ENCODE measurements at regions not wholly inside any gene's neighbourhood (a gene's known extent, or its start where the extent isn't known, plus 50 kb on each side); places are given as distances from the start of the nearest gene placed in this dataset.
A peak's percentile ranks its signal among the peaks of the same experiment; 100 is the strongest.

DNA sequence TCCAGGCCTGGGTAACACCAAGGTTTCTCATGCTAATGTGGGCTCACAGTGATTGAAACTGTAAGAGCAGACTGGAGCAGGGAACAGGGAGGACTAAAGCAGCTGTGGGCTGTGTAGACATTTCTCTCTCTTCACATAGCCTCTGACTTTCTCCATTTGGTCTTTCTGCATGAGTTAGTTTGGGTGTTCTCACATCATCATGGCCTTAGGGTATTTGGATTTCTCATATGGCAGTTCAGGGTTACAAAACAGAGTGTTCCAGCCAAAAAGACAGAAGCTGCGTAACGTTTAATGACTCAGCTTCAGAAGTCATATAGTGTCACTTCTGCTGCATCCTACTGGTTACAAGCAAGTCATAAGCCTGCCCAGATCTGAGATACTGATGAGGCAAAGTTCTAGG is 52.0 kb upstream of the OSBPL8 start:
- in situ Hi-C loops (cut with HindIII; ENCODE audit: low pct_ligation_motif_present, low pct_unique_long_range_greater_than_20kb, low sequenced_read_pairs), result no loop called here
- DNase-seq, result no peak

DNA sequence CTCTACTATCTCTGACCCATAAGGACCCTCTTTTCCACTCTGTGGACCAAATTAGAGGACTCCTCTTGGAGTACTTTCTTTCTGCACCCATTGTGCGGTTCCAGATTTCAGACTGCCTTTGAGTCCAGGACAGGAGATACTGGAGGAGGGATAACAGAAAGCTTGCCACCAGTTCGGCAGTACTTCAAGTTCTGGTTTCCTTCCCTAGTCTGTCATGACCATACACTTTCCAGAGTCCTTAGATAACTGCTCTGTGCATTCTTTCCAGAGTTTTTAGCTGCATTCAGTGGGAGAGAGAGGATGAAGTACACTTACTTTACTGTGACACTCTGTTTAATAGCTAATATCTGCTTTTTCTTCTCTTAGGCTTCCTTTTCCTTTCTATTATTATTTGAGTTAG is 54.8 kb upstream of the OSBPL8 start:
- no peak for DNase-seq
- in situ Hi-C loops (cut with HindIII; ENCODE audit: low pct_ligation_motif_present, low pct_unique_long_range_greater_than_20kb, low sequenced_read_pairs), result no loop called here

DNA sequence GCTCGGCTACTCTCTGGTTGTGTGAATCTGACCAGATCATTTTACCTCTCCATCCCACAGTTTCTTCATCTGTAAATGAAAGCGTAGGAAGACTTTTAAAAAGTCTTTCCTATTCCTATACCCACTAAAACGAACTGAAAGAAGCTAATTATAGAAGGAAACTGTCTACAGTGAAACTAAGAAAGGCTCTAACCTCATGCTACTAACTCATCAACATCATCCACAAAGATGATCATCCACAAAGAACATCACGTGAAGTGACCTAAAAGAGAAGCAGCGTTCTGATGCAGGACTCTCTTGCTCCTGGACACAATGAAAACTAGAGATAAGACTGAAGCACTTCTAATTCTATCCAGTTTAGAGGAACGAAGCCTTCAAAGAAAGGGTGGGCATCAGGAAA is 58.5 kb upstream of the OSBPL8 start:
- no peak for DNase-seq
- in situ Hi-C loops (cut with HindIII; ENCODE audit: low pct_ligation_motif_present, low pct_unique_long_range_greater_than_20kb, low sequenced_read_pairs), result no loop called here

DNA sequence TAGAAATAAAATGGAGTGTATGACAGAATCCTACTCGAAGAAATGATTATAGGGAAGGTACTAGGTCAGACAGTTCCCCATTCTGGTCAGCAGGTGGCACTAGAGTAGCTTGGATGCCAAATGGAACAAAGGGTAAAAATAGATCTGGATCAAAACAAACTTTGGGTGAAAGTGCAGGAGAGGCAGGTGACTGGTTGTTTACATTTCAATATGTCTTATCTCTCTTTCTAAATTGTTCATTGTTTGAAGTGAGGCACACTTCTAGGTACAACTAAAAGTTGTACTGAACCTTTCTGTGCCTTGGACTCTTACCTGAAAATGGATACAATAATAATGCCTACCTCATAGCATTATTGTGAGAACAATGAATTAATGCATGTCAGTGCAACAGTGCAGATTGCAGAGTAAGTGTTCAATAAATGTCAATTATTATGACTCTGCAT is 62.0 kb upstream of the OSBPL8 start:
- in situ Hi-C loops (cut with HindIII; ENCODE audit: low pct_ligation_motif_present, low pct_unique_long_range_greater_than_20kb, low sequenced_read_pairs), result no loop called here
- DNase-seq, result peak; percentile 78

DNA sequence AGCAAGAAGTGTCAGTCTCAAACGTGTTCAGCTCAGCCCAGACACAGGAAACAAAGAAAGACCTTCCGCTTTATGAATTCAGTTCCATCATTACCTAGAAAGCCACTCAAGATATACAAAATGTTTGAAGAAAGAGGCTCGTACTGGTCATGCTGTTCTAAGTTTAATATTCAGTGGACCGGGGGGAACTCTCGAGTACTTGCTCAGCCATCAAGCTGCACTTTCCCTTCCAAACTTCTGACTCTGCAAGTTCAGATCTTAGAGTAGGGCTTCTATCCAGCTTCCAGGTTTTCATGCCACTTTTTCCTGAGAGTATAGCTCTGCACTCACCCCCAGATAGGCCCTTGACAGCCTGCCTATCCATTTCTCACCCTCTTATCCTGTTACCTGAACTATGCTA is 62.8 kb upstream of the OSBPL8 start:
- in situ Hi-C loops (cut with HindIII; ENCODE audit: low pct_ligation_motif_present, low pct_unique_long_range_greater_than_20kb, low sequenced_read_pairs), result no loop called here
- DNase-seq, result no peak

DNA sequence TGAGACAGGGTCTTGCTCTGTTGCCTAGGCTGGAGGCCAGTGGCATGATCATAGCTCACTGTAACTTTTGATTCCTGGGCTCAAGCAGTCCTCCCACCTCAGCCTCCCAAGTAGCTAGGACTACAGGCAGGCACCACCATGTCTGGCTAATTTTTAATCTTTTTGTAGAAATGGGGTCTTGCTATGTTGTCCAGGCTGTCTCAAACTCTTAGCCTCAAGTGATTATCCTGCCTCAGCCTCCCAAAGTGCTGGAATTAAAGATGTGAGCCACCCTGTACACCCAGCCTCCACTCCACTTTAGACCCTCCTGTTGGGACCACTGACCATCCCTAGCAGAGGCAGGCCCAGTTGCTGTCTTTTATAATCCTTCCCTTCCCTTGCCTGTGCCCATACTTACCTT is 63.3 kb upstream of the OSBPL8 start:
- DNase-seq, result no peak
- in situ Hi-C loops (cut with HindIII; ENCODE audit: low pct_ligation_motif_present, low pct_unique_long_range_greater_than_20kb, low sequenced_read_pairs), result no loop called here

DNA sequence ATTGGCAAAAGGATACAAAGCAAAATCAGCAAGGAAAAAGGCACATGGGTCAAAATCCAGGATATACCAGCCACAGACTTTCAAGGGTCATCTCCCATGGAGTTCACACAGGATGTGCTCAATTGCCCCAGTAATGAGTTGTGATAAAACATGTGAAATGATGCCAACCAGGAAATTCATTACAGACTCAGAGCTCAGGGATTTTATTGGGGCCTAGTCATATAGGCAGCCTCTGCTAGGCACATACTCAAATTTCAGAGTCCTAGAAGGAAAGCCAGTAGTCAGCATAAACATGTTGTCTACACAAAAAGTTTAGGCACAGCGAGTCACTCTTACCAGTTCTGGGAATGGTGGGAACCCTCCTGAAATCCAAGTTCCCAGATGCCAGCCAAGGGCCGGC is 64.4 kb upstream of the OSBPL8 start:
- peak; percentile 23 for DNase-seq
- in situ Hi-C loops (cut with HindIII; ENCODE audit: low pct_ligation_motif_present, low pct_unique_long_range_greater_than_20kb, low sequenced_read_pairs), result no loop called here

DNA sequence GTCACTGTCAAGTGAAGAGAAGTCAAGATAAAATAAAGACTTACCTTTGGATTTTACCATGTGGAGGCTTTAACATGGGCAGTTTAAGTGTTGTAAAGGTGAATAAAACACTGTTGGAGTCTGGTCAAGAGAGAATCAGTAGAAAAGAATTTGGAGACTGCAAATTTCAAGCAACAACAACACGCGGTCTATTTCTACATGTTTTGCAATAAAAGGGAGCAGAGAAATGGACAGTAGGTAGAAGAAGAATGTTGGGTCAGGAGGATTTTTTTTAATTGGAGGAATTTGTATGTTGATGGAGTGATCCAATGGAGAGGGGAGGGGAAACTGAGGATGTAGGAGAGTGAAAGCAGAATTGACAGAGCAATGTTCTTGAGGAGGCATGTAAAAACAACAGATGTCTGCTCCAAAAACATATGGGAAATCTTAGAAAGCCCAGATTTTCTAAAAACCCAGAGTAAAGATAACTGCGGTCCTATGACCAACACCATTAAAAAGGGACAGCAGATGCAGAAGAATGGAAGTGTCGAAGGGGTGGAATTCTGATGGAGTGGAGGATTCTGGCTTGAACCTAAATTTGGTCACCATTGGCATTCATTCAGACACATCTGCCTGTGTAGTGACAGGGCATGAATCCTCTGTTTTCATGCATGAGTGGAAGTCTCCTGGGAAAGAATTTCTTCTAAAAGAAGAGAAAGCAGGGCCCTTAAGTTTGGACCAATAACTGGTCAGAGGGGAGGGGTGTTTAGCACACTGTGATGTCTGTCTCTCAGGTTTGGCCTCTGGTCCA is 68.0 kb upstream of the OSBPL8 start:
- no peak for DNase-seq
- in situ Hi-C loops (cut with HindIII; ENCODE audit: low pct_ligation_motif_present, low pct_unique_long_range_greater_than_20kb, low sequenced_read_pairs), result no loop called here

DNA sequence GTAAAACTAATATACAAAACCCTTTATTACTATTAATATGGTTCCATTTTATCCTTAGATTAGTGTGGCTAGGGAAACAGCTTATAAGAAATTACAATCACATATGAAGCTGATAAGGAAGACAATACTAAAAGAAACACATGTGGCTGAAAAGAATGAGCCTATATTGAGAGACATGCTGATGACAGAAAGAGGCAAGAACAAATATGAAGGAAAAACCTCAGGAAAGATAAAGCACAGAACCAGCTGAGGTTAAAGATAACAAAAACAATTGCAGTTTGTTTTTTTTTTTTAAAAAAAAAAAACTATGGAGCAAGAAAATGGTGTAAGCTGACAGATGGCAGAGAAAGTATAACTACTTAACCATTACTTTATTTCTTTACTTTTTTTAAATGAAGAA is 69.2 kb upstream of the OSBPL8 start:
- in situ Hi-C loops (cut with HindIII; ENCODE audit: low pct_ligation_motif_present, low pct_unique_long_range_greater_than_20kb, low sequenced_read_pairs), result no loop called here
- DNase-seq, result no peak

DNA sequence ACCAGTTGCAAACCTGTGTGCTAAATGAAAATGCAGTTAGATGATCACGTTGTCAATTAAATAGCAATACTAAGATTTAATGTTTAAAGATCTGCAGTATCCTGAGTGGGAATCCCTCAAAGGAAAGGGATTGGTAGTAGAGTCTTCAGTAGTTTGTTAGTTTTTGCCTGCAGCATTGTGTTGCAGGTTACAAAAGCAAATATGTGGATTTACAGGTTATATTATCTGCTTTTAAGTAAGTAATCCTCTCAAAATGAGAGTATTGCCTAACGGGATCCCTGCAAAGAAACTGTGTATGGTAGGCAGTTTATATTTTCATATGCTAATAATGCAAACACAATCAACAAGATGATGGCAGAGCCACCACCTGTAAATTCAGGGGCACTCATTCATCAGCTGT is 72.2 kb upstream of the OSBPL8 start:
- DNase-seq, result no peak
- in situ Hi-C loops (cut with HindIII; ENCODE audit: low pct_ligation_motif_present, low pct_unique_long_range_greater_than_20kb, low sequenced_read_pairs), result no loop called here

DNA sequence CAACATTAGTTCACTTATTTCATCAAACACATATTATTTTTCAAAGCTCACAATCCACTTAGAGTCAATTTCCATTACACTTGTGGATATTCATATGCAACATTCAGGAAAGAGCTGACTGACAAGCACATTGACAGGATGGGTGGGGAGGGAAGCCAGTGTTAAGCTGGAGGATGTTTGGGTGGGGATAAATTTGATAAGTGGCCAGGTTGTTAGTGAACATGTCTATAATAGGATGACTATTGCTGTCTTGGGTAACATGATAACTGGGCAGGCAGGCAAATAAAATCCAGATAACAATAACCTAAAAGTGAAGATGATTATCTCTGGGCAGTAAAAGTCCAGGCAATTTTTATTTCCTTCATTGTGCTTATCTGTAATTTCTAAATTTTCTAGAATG is 73.8 kb upstream of the OSBPL8 start:
- in situ Hi-C loops (cut with HindIII; ENCODE audit: low pct_ligation_motif_present, low pct_unique_long_range_greater_than_20kb, low sequenced_read_pairs), result no loop called here
- no peak for DNase-seq

DNA sequence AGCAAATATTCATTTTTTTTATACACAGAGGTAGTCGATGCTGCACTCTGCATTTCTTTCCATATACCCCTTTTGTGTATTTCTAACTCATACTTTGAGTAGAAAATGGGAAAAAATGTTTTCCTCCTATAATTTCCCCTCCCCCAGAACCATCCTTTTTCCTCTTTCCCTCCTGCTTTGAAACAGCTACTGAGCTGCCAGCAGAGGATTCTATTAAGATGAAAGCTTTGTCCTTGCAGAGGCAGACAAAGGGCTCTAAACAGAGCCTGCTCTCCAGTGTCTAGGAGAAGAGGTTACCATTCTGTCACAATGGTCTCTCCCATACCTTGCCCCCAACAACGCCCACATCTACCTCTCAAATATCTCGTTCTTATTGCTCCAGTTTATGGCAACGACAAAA is 74.6 kb upstream of the OSBPL8 start:
- no peak for DNase-seq
- in situ Hi-C loops (cut with HindIII; ENCODE audit: low pct_ligation_motif_present, low pct_unique_long_range_greater_than_20kb, low sequenced_read_pairs), result no loop called here

DNA sequence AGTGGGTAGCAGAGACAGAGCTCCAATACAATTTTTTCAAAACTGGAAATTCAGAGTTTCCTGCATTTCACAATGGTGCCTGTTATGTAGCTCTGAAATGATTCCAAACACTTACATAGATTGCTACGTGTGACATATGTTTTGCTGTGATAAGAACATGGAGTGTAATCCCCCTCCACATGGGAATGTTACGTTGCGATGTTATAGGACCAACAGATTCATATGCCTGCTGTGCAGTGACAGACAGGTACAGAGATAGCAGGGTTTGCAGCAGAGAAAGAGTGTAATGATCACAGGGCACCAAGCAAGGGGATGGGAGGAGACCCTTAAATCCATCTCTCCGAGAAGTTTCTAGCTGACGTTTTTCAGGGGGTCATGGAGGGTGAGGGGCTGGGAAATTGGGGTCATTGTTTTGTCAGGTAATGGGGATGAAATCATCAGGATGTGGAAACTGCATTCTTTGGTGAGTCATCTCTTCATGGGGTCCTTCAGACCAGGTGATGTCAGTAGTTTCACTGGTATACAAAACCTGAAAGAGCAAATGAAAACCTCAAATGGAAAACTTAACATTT is 76.6 kb upstream of the OSBPL8 start:
- peak; percentile 56 for DNase-seq
- in situ Hi-C loops (cut with HindIII; ENCODE audit: low pct_ligation_motif_present, low pct_unique_long_range_greater_than_20kb, low sequenced_read_pairs), result no loop called here

DNA sequence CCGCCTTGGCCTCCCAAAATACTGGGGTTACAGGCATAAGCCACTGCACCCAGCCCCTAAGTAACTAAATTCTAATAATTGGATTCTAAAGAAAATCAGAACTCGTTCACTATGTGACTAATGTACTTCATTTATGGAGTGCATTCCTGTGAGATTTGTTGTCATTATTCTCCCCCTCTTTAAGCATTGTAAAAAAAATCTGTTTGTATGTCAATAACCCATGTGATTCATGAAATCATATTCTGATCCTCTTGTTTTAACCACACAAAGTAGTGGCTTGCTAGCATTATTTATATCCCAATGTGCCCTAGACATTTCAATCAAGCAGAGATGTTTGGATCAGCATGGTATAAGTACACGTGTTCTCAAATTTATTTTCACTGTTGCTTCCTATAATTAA is 78.2 kb upstream of the OSBPL8 start:
- in situ Hi-C loops (cut with HindIII; ENCODE audit: low pct_ligation_motif_present, low pct_unique_long_range_greater_than_20kb, low sequenced_read_pairs), result no loop called here
- DNase-seq, result no peak

DNA sequence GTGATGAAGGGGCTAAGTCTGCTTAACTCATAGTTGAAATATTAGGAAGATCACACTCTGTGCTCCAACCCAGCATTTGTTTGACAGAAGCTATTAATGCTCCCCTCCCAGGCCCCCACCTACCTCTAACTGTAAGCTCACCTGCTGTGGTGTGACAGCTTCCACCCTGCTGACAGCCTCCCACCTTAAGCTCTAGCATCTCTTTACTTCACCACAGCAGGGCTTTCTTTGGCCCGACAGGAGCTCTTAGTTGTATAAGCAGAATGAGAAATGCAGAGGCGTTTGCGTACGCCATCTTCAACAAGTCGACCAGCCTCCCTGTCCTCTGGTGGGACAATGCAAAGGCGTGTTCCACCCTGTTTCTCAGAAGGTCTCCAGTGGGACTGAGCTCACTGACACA is 80.1 kb upstream of the OSBPL8 start:
- in situ Hi-C loops (cut with HindIII; ENCODE audit: low pct_ligation_motif_present, low pct_unique_long_range_greater_than_20kb, low sequenced_read_pairs), result no loop called here
- no peak for DNase-seq

DNA sequence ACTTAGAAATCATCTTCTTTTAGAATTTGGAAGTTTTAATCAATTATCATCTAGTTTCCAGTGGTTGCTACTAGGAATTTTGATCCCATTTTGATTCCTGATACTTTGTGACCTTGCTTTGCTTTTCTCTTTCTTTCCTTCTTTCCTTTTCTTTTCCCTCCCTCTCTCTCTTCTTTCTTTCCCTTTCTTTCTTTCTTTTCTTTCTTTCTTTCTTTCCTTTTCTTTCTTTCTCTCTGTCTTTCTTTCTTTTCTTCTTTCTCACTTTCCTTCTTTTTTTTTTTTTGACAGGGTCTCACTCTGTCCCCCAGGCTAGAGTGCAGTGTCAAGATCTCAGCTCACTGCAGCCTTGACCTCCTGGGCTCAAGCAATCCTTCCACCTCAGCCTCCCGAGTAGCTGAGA is 81.5 kb upstream of the OSBPL8 start:
- in situ Hi-C loops (cut with HindIII; ENCODE audit: low pct_ligation_motif_present, low pct_unique_long_range_greater_than_20kb, low sequenced_read_pairs), result no loop called here
- DNase-seq, result no peak

DNA sequence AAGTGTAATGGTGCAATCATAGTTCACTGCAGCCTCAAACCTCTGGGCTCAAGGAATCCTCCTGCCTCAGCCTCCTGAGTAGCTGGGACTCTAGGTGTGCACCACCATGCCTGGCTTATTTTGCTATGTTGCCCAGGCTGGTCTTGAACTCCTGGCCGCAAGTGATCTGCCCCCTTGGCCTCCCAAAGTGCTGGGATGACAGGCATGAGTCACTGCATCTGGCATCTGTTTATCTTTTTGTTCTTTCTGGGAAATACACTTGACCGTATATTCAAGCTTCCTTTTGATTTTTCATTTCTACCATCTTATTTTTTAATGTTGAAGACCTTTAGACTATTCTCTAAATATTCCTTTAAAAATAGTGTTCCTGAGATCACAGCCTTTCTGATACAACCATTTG is 82.4 kb upstream of the OSBPL8 start:
- in situ Hi-C loops (cut with HindIII; ENCODE audit: low pct_ligation_motif_present, low pct_unique_long_range_greater_than_20kb, low sequenced_read_pairs), result no loop called here
- DNase-seq, result no peak

DNA sequence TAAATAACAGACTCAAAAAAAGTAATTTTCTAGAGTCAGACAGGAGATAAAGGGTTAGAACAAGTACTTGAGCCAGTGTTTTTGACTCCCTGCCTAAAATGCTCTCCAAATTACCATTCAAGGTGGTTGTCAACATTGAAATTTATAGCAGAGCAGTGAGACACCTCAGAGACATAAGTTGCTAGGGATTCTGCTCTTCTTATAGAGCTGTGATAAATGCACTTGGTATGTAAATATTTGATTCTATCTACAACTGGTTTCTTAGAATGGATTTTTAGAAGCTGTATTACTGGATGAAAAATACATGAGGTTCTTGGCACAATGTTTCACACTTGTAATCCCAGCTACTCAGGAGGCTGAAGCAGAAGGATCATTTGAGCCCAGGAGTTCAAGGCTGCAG is 83.9 kb upstream of the OSBPL8 start:
- in situ Hi-C loops (cut with HindIII; ENCODE audit: low pct_ligation_motif_present, low pct_unique_long_range_greater_than_20kb, low sequenced_read_pairs), result no loop called here

DNA sequence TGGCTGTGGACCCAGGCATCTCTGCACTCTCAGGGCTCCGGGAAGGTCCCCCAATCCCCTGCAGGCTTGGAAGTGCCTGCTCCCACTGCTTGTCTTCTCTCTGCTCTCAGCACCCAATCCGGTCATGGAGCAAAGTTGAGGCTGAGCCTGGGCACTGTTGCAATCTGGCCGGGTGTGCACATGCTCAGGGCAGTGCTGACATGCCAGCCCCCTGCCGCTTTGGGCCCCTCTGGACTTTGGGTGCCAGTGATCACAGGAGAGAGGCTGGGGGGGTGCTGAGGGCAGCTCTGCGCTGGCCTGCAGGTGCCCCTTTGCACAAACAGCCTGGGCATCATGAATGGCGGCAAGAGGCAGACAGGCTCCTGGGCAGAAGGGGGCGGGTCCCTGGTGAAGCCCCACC is 85.4 kb upstream of the OSBPL8 start:
- in situ Hi-C loops (cut with HindIII; ENCODE audit: low pct_ligation_motif_present, low pct_unique_long_range_greater_than_20kb, low sequenced_read_pairs), result no loop called here
- no peak for DNase-seq

More for the DNA sequence above, 83.9 kb upstream of the OSBPL8 start:
- DNase-seq, result no peak

DNA sequence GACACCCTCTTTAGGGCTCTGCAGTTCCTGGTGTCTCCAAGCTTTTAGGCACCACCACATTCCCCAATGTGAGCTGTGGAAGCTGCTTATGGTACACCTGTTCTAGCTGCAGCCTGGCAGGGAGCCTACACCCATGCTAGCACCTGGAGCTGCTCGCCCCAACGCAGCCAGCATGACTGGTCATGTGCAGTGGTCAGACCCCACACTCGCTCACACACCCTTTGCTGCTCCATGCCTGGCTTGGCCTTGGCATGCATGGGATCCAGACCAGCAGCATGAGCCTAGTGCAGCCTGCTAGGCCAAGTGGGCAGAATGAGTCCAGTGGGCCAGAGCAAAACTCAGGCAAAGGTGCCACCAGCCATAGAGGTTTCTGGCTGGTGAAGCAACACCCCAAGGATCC is 86.4 kb upstream of the OSBPL8 start:
- no peak for DNase-seq
- in situ Hi-C loops (cut with HindIII; ENCODE audit: low pct_ligation_motif_present, low pct_unique_long_range_greater_than_20kb, low sequenced_read_pairs), result no loop called here
